Transverse colon (tissue), 3 donors: ENCODE measurements at regions not wholly inside any gene's neighbourhood (a gene's known extent, or its start where the extent isn't known, plus 50 kb on each side); places are given as distances from the start of the nearest gene placed in this dataset.

Experiments used
- EP300 ChIP-seq: sonication (generic); formaldehyde crosslinking; IDR thresholded peaks from one replicate; pipeline ENCODE4 v1.6.1; 2017; ENCODE audit warnings: antibody characterized with exemption, low read depth
- TF ChIP-seq, protein P1 (sequence below), 5 experiments: fragments of 200-600 bp in 3 of 5; fragments of 450-650 bp in 2 of 5; sonication (generic) in 3 of 5; IDR thresholded peaks; 1 replicate in 2 of 5; 2 replicates in 3 of 5; pipeline ENCODE4 v1.5.1; 2016 to 2017; ENCODE audit warnings: antibody characterized with exemption in 5 of 5, inconsistent platforms in 3 of 5, mild to moderate bottlenecking in 2 of 5, moderate library complexity in 1 of 5

DNA sequence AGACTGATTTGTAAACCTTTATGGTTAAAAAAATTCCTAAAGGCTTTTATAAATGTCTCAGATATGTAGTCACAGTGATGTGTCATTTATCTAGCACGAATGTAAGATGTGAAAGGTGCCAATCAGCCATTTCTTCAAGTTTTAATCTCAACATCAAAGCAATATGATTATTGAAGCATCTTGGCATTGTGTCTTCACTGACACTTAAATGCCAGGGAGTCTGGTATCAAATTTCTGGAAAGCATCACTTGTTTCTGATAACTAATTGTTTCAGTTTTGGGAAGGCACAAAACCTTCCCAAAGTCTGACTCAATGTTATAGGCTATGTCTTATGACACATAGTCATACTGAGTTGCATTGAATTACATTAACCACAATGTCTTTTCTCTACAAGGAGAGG lies 492.0 kb upstream of the CNTNAP2 start:
- TF ChIP-seq, protein P1, sequence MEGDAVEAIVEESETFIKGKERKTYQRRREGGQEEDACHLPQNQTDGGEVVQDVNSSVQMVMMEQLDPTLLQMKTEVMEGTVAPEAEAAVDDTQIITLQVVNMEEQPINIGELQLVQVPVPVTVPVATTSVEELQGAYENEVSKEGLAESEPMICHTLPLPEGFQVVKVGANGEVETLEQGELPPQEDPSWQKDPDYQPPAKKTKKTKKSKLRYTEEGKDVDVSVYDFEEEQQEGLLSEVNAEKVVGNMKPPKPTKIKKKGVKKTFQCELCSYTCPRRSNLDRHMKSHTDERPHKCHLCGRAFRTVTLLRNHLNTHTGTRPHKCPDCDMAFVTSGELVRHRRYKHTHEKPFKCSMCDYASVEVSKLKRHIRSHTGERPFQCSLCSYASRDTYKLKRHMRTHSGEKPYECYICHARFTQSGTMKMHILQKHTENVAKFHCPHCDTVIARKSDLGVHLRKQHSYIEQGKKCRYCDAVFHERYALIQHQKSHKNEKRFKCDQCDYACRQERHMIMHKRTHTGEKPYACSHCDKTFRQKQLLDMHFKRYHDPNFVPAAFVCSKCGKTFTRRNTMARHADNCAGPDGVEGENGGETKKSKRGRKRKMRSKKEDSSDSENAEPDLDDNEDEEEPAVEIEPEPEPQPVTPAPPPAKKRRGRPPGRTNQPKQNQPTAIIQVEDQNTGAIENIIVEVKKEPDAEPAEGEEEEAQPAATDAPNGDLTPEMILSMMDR (IDR thresholded peaks at IDR 0.05) = no peak
- no peak for TF ChIP-seq EP300
